ENCODE measurements at regions not wholly inside any gene's neighbourhood (a gene's known extent, or its start where the extent isn't known, plus 50 kb on each side); places are given as distances from the start of the nearest gene placed in this dataset.

GRCh38 chr9:38289236-38289865, 103.2 kb upstream of the ALDH1B1 start:
- Histone ChIP-seq H3K9ac (ENCODE audit: low read depth in 1 of 2, low read length in 2 of 2) (no peak overlapping the region), H3K36me3 (ENCODE audit: control insufficient read depth in 1 of 2, insufficient read depth in 2 of 2, low read length in 2 of 2) (no peaks in the 10 kb centered on the region), H3K4me3 (ENCODE audit: low read depth in 1 of 2, low read length in 2 of 2) (no peak overlapping the region), H3K27ac (ENCODE audit: low read depth, low read length) (no peak overlapping the region), H3K9me3 (ENCODE audit: control insufficient read depth in 1 of 2, low read length in 2 of 2) (no peaks in the 10 kb centered on the region), H3K27me3 (ENCODE audit: control insufficient read depth in 1 of 2, insufficient read depth in 2 of 2, low read length in 2 of 2) (no peaks in the 10 kb centered on the region), H3K4me1 (ENCODE audit: control insufficient read depth in 1 of 2, insufficient read depth in 2 of 2, low read length in 2 of 2) (no peaks in the 10 kb centered on the region)

GRCh38 chr9:38288502-38288901, 104.0 kb upstream of the ALDH1B1 start:
- H3K27ac ChIP-seq (ENCODE audit: low read depth, low read length), result no peak overlapping the region
- H3K27me3 ChIP-seq (ENCODE audit: control insufficient read depth in 1 of 2, insufficient read depth in 2 of 2, low read length in 2 of 2), result no peaks in the 10 kb centered on the region
- no peaks in the 10 kb centered on the region for H3K9me3 ChIP-seq (ENCODE audit: control insufficient read depth in 1 of 2, low read length in 2 of 2)
- no peak overlapping the region for H3K9ac ChIP-seq (ENCODE audit: low read depth in 1 of 2, low read length in 2 of 2)
- H3K4me3 ChIP-seq (ENCODE audit: low read depth in 1 of 2, low read length in 2 of 2), result no peak overlapping the region
- no peaks in the 10 kb centered on the region for H3K36me3 ChIP-seq (ENCODE audit: control insufficient read depth in 1 of 2, insufficient read depth in 2 of 2, low read length in 2 of 2)
- no peaks in the 10 kb centered on the region for H3K4me1 ChIP-seq (ENCODE audit: control insufficient read depth in 1 of 2, insufficient read depth in 2 of 2, low read length in 2 of 2)

DNA sequence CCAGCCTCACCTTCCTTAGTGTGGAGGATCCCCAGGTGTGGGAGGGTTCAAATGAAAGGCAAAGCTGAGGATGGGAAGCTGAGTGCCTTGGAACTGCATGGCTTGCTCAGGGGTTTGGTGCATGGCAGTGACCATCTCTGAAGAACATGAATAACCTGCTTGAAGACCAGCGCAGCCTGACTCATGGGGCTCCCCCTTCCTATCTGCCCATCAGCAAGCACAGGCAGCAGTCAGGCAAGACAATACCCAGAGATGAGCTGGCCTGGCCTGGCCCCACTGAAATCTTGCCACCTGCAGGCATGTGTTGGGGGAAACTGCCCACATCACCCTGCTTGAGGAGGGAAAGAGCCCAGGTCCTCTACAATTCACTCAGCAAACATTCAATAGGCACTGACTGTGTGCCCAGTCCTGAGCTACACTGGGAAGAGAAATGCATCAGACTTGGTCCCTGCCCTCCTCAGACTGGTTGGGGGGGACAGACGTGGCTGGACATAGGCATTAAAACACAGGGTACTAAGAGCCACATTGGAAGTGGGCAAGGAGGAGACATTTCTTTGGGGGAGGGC, 105.0 kb upstream of the ALDH1B1 start:
- Histone ChIP-seq H3K36me3 (ENCODE audit: control insufficient read depth in 1 of 2, insufficient read depth in 2 of 2, low read length in 2 of 2) (no peaks in the 10 kb centered on the region), H3K27me3 (ENCODE audit: control insufficient read depth in 1 of 2, insufficient read depth in 2 of 2, low read length in 2 of 2) (no peaks in the 10 kb centered on the region), H3K9ac (ENCODE audit: low read depth in 1 of 2, low read length in 2 of 2) (no peak overlapping the region), H3K27ac (ENCODE audit: low read depth, low read length) (no peak overlapping the region), H3K4me3 (ENCODE audit: low read depth in 1 of 2, low read length in 2 of 2) (no peak overlapping the region), H3K4me1 (ENCODE audit: control insufficient read depth in 1 of 2, insufficient read depth in 2 of 2, low read length in 2 of 2) (no peaks in the 10 kb centered on the region), H3K9me3 (ENCODE audit: control insufficient read depth in 1 of 2, low read length in 2 of 2) (no peaks in the 10 kb centered on the region)

DNA sequence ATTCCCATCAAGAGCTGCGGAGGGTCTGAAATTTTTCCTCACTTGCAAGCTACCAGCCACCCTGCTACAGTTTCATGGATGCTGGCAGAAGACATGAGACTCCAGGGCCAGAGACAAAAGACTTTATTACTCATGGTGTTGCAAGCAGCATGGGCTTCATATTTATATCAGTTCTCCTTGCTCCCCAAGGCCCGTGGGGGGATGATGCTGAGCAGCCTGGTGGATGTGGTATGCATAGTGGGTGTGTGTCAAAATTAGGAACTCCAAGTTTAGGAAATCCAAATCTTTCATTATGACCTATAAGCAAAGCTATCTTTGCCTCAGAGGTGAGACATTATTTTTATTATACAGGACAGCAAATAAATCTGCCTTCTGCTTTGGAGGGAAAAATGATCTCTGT, 105.7 kb upstream of the ALDH1B1 start:
- H3K27me3 ChIP-seq (ENCODE audit: control insufficient read depth in 1 of 2, insufficient read depth in 2 of 2, low read length in 2 of 2), result no peaks in the 10 kb centered on the region
- no peaks in the 10 kb centered on the region for H3K9me3 ChIP-seq (ENCODE audit: control insufficient read depth in 1 of 2, low read length in 2 of 2)
- no peaks in the 10 kb centered on the region for H3K4me1 ChIP-seq (ENCODE audit: control insufficient read depth in 1 of 2, insufficient read depth in 2 of 2, low read length in 2 of 2)
- H3K9ac ChIP-seq (ENCODE audit: low read depth in 1 of 2, low read length in 2 of 2), result no peak overlapping the region
- H3K27ac ChIP-seq (ENCODE audit: low read depth, low read length), result no peak overlapping the region
- no peak overlapping the region for H3K4me3 ChIP-seq (ENCODE audit: low read depth in 1 of 2, low read length in 2 of 2)
- no peaks in the 10 kb centered on the region for H3K36me3 ChIP-seq (ENCODE audit: control insufficient read depth in 1 of 2, insufficient read depth in 2 of 2, low read length in 2 of 2)

DNA sequence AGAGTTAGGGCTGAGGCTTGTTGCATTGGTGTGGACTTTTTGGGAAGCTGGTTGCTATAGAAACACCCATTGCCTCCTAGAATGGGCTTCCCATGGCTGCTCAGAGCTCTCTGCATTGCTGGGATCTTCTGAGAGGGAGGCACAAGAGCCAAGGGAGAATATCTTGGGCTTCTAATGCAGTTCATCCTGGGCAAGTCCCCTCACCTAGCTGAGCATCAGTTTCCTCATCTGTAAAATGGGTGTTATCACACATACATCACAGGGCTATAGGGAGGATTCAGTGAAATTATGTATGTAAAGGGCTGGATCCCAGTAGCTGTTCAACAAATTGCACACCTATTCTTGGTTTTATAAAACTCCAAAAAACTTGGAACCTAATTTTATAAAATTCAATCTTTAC, 106.1 kb upstream of the ALDH1B1 start:
- no peak overlapping the region for H3K4me3 ChIP-seq (ENCODE audit: low read depth in 1 of 2, low read length in 2 of 2)
- H3K27ac ChIP-seq (ENCODE audit: low read depth, low read length), result no peak overlapping the region
- no peaks in the 10 kb centered on the region for H3K27me3 ChIP-seq (ENCODE audit: control insufficient read depth in 1 of 2, insufficient read depth in 2 of 2, low read length in 2 of 2)
- H3K9ac ChIP-seq (ENCODE audit: low read depth in 1 of 2, low read length in 2 of 2), result no peak overlapping the region
- no peaks in the 10 kb centered on the region for H3K9me3 ChIP-seq (ENCODE audit: control insufficient read depth in 1 of 2, low read length in 2 of 2)
- no peaks in the 10 kb centered on the region for H3K36me3 ChIP-seq (ENCODE audit: control insufficient read depth in 1 of 2, insufficient read depth in 2 of 2, low read length in 2 of 2)
- H3K4me1 ChIP-seq (ENCODE audit: control insufficient read depth in 1 of 2, insufficient read depth in 2 of 2, low read length in 2 of 2), result no peaks in the 10 kb centered on the region

DNA sequence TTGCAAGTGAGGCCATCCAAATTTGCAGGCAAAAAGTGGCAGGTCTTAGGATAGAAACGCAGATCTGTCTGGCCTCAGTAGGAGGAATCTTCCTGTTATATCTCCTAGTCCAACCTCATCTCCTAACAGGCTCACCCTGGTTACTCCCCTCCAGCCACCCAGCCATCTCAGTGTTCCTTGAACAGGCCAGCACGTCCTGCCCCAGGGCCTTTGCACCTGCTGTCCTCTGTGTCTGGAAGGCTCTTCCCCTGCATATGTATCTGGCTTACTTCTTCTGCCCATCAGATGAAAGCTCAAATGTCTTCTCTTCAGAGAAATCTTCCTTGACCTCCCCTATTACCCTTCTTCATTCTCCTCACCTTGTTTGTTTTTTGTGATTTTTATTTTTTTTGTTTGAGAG, 107.3 kb upstream of the ALDH1B1 start:
- Histone ChIP-seq H3K4me1 (ENCODE audit: control insufficient read depth in 1 of 2, insufficient read depth in 2 of 2, low read length in 2 of 2) (no peaks in the 10 kb centered on the region), H3K9ac (ENCODE audit: low read depth in 1 of 2, low read length in 2 of 2) (no peak overlapping the region), H3K36me3 (ENCODE audit: control insufficient read depth in 1 of 2, insufficient read depth in 2 of 2, low read length in 2 of 2) (no peaks in the 10 kb centered on the region), H3K4me3 (ENCODE audit: low read depth in 1 of 2, low read length in 2 of 2) (no peak overlapping the region), H3K9me3 (ENCODE audit: control insufficient read depth in 1 of 2, low read length in 2 of 2) (no peaks in the 10 kb centered on the region), H3K27ac (ENCODE audit: low read depth, low read length) (no peak overlapping the region), H3K27me3 (ENCODE audit: control insufficient read depth in 1 of 2, insufficient read depth in 2 of 2, low read length in 2 of 2) (no peaks in the 10 kb centered on the region)

GRCh38 chr9:38284588-38285051, 107.9 kb upstream of the ALDH1B1 start:
- Histone ChIP-seq H3K4me1 (ENCODE audit: control insufficient read depth in 1 of 2, insufficient read depth in 2 of 2, low read length in 2 of 2) (no peaks in the 10 kb centered on the region), H3K9me3 (ENCODE audit: control insufficient read depth in 1 of 2, low read length in 2 of 2) (no peaks in the 10 kb centered on the region), H3K4me3 (ENCODE audit: low read depth in 1 of 2, low read length in 2 of 2) (no peak overlapping the region), H3K27ac (ENCODE audit: low read depth, low read length) (no peak overlapping the region), H3K36me3 (ENCODE audit: control insufficient read depth in 1 of 2, insufficient read depth in 2 of 2, low read length in 2 of 2) (no peaks in the 10 kb centered on the region), H3K27me3 (ENCODE audit: control insufficient read depth in 1 of 2, insufficient read depth in 2 of 2, low read length in 2 of 2) (no peaks in the 10 kb centered on the region), H3K9ac (ENCODE audit: low read depth in 1 of 2, low read length in 2 of 2) (no peak overlapping the region)

- H3K27ac ChIP-seq (ENCODE audit: low read depth, low read length), result no peak overlapping the region
- no peak overlapping the region for H3K4me3 ChIP-seq (ENCODE audit: low read depth in 1 of 2, low read length in 2 of 2)
- no peak overlapping the region for H3K9ac ChIP-seq (ENCODE audit: low read depth in 1 of 2, low read length in 2 of 2)
- no peaks in the 10 kb centered on the region for H3K36me3 ChIP-seq (ENCODE audit: control insufficient read depth in 1 of 2, insufficient read depth in 2 of 2, low read length in 2 of 2)
- no peaks in the 10 kb centered on the region for H3K9me3 ChIP-seq (ENCODE audit: control insufficient read depth in 1 of 2, low read length in 2 of 2)
- H3K4me1 ChIP-seq (ENCODE audit: control insufficient read depth in 1 of 2, insufficient read depth in 2 of 2, low read length in 2 of 2), result no peaks in the 10 kb centered on the region
- no peaks in the 10 kb centered on the region for H3K27me3 ChIP-seq (ENCODE audit: control insufficient read depth in 1 of 2, insufficient read depth in 2 of 2, low read length in 2 of 2)
Measured at GRCh38 chr9:38284039-38284575, 108.4 kb upstream of the ALDH1B1 start.

DNA sequence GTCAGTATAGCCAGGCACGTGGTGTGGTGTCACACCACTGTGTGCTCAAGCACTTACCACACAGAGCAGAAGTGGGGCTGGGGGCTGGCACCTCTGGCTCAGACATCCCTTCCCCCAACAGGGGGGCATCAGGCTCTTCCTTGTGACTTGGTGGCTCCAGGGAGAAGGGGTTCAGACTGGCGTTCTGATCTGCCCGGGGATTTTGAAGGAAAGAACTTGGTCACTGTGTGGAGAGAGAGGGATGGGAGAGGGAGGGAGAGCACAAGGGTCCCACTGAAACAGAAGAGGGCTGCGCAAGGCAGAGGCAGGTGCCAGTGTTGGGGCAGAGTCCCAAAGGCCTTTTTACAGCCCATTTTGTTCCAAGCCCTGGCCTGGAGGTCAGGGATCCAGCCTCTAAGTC, 109.7 kb upstream of the ALDH1B1 start:
- no peaks in the 10 kb centered on the region for H3K9me3 ChIP-seq (ENCODE audit: control insufficient read depth in 1 of 2, low read length in 2 of 2)
- peaks cover 0 to 9% of the 10 kb centered on the region in 2 donors for H3K4me1 ChIP-seq (ENCODE audit: control insufficient read depth in 1 of 2, insufficient read depth in 2 of 2, low read length in 2 of 2)
- H3K36me3 ChIP-seq (ENCODE audit: control insufficient read depth in 1 of 2, insufficient read depth in 2 of 2, low read length in 2 of 2), result no peaks in the 10 kb centered on the region
- no peak overlapping the region for H3K27ac ChIP-seq (ENCODE audit: low read depth, low read length)
- H3K9ac ChIP-seq (ENCODE audit: low read depth in 1 of 2, low read length in 2 of 2), result no peak overlapping the region
- no peak overlapping the region for H3K4me3 ChIP-seq (ENCODE audit: low read depth in 1 of 2, low read length in 2 of 2)
- no peaks in the 10 kb centered on the region for H3K27me3 ChIP-seq (ENCODE audit: control insufficient read depth in 1 of 2, insufficient read depth in 2 of 2, low read length in 2 of 2)

- Histone ChIP-seq H3K9me3 (ENCODE audit: control insufficient read depth in 1 of 2, low read length in 2 of 2) (no peaks in the 10 kb centered on the region), H3K4me1 (ENCODE audit: control insufficient read depth in 1 of 2, insufficient read depth in 2 of 2, low read length in 2 of 2) (peaks cover 0 to 9% of the 10 kb centered on the region in 2 donors), H3K27me3 (ENCODE audit: control insufficient read depth in 1 of 2, insufficient read depth in 2 of 2, low read length in 2 of 2) (no peaks in the 10 kb centered on the region), H3K27ac (ENCODE audit: low read depth, low read length) (no peak overlapping the region), H3K9ac (ENCODE audit: low read depth in 1 of 2, low read length in 2 of 2) (no peak overlapping the region), H3K4me3 (ENCODE audit: low read depth in 1 of 2, low read length in 2 of 2) (no peak overlapping the region), H3K36me3 (ENCODE audit: control insufficient read depth in 1 of 2, insufficient read depth in 2 of 2, low read length in 2 of 2) (no peaks in the 10 kb centered on the region)
Measured at GRCh38 chr9:38281917-38282316, 110.6 kb upstream of the ALDH1B1 start.

Measured in duodenal mucosa (tissue), 2 donors.